ENCODE measurements at regions not wholly inside any gene's neighbourhood (a gene's known extent, or its start where the extent isn't known, plus 50 kb on each side); places are given as distances from the start of the nearest gene placed in this dataset.
"Not testable (repeated sequence)": the region's sequence is repeated elsewhere in the genome, so short reads cannot be mapped to it uniquely, and the experiment has no call there.

GRCh38 chr20:57977569-57977968 is 250.9 kb downstream of the ANKRD60 start:
- no peak for DNase-seq (ENCODE audit: low spot score)

- no peak for DNase-seq (ENCODE audit: low spot score)
These were observed 251.3 kb downstream of the ANKRD60 start for GRCh38 chr20:57977141-57977540.

DNA sequence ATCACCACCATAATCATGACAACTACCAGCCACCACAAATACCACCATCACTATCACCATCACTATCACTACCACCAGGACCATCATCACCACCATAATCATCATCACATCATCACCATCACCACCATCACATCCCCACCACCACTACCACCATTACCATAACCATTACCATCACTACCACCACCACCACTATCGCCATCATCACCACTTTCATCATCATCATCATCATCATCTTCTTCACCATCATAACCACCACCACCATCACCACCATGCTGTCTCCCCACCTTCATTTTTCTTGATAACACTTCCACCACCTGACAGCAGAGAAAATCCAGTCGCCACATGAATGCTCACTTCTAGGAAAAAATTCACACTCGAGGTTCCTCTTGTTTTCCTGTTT is 253.6 kb downstream of the ANKRD60 start:
- no peak for DNase-seq (ENCODE audit: low spot score)

DNA sequence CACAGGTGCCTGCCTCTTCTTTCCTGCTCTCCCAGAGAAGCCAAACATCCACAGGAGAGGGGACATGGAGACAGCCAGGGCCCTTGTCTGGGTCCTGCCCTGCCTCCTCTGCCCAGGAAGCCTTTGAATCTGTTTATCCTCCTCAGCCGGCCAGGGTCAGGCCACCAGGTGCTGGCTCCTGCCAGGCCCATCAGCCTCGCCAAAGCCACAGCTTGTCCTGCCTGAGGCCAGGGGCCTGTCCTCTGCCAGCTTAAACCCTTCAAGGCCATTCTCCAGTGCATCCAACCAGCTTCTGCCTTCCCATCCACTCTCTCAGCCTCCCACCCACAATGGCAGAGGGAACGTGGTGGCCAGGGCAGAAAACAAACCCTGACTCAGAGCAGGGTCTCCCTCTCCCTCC is 254.6 kb downstream of the ANKRD60 start:
- no peak for DNase-seq (ENCODE audit: low spot score)

DNA sequence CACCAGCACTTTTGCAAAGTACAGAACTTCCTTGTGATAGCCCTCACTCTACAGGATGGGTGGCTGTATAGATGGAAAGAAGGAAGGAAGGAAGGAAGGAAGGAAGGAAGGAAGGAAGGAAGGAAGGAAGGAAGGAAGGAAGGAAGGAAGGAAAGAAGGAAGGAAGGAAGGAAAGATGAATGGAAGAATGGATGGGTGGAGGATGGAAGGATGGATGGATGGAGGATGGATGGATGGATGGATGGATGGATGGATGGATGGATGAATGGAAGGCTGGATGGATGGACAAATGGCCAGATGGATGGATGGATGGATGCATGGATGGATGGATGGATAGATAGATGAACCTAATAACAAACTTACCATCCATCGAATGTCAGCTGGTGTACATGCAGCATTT is 256.9 kb downstream of the ANKRD60 start:
- DNase-seq (ENCODE audit: low spot score) = not testable (repeated sequence)

GRCh38 chr20:57970856-57971255 is 257.6 kb downstream of the ANKRD60 start:
- DNase-seq (ENCODE audit: low spot score) = no peak

DNA sequence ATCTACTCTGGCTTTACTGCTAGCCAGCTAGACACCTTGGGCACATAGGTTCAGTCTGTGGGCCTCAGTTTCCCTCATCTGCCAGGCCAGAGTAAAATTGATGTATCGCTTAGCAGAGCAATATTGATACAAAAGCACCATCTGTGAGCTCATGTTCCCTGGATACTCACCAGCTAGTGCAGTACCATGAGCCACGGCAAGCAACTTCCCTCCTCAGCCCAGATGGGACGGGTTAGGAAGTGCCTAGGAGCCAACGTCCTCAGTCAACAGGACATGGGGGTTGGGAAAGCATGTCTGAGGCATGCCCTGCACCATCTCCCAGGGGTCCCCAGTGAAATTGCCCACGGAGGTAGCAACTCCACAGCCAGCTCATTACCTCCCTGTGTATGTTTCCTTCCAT is 258.3 kb downstream of the ANKRD60 start:
- DNase-seq (ENCODE audit: low spot score) = no peak

DNA sequence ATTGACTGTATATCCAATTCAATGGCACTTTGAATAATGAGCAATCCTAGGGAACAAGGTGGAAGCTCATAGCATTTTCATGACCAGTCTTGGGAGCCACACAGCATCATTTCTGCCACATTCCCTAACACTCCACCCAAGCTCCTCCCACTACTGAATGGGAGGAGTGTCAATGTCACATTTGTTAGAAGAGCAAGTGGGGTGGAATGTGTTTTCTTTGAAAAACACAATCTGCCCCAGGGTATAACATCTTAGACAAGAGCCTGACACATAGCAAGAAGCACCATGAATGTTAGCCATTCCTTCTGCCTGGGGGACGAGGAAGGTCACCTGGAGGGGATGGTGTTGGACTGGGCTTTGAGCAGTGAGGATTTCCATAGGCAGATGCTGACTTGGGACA is 258.3 kb upstream of the PMEPA1 start:
- no peak for DNase-seq (ENCODE audit: low spot score)

DNA sequence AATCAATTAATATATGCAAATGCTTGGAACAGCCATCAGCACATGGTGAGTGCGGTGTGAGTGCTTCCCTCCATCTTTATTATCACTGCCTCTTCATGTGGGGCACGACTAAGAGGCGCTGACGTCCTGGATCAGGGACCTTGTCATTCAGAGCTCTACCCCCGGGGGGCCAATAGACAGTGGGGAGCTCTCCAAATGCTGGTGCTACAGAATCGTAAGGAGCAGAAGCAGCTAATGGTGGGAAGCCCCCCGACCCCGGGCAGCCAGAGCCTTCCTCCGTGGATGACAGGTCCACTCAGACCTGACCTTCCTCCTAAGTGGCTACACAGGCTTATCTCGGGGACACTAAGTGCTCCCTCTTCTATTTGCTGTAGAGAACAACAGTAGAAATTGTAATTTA is 257.5 kb upstream of the PMEPA1 start:
- no peak for DNase-seq (ENCODE audit: low spot score)

DNA sequence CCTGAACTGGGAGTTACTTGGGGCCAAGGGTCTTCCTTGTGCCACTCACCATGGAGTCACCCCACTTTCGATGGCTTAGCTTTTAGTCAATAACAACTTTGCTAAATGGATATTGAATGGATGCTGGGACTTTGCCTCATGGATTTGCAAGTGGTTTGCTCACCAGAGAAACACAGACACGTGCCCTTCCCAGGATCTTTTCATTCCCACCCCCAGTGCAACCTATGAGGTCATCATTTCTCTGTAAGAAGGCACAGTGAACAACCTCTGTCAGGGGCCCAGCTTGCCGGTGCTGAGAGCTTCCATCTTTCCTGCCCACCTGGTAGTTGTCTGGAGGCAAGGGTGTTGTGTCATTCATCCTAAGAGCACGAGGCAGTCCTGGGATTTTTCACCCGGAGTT is 256.8 kb upstream of the PMEPA1 start:
- no peak for DNase-seq (ENCODE audit: low spot score)

GRCh38 chr20:57965441-57965840 is 255.6 kb upstream of the PMEPA1 start:
- DNase-seq (ENCODE audit: low spot score) = no peak

DNA sequence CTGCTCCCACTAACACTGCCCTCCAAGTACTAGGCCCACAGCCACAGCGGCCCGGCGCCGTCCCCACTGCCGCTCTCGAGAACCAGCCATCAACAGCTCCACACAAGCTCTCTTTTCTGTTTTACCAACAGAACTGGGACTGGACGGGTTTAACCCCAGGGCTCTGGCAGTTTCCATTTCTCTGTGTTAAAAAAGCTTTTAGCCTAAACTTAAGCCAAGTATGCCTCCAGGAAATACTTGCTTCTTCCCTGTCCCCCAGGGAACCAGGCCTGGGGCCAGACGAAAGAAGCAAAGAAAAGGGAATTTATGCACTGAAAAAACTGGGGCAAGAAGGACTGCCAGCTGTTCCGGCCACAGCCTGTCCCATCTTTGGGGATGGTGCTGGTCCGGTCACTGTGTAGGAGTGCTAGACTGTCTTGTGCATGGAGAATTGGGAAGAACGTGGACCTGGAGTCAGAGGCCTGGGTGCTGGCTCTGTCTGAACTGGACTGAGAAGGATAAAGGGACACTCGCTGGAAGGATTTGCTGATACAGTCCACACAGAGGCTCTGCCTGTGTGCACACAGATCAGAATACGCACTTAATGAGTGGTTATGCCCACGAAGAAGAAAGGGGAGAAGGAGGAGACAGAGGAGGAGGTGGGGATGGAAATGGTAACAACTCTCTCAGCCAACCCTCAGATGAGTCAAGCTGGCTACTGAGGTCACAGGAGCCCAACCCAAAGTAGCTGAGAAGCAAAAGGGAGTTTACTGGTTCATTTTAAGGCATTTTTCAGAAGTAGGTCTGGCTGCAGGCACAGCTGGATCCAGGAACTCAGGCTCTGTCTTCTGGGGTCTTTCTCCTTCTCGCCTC is 254.4 kb upstream of the PMEPA1 start:
- no peak for DNase-seq (ENCODE audit: low spot score)

DNA sequence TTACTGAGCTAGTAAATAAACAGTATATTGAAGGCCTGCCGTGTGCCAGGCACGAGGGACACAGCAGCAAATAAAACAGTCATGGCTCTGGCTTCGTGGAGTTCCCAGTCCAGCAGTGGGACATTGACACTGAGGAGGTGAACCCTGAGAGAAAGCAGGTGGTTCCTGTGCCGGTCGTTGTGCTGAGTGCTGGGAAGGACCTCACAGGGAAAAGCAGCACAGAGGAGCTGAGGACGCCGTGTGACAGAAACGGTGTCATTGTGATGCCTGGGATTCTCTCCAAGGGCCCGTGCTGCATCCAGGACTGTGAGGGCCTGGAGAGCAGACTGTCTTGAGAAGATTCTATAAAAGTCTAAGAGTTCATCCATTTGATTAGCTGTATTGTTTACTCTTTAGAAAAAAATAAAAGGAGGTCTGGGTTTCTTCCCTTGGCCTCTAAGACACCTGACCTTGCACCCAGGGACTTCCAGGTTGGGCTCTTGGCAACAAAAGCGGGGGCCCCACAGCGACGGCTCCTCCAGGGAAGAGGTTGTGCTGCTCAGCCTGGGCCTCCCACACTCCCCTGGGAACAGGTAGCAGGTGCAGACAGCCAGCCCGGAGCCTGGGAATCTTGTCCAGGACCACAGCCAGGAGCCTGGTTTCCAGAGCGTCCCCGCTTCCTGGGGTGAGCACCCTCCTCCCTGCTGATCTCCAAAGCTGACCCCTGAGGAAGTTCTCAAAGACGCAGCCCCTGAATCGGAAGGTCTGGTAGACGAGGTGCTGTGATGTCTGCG is 251.2 kb upstream of the PMEPA1 start:
- DNase-seq (ENCODE audit: low spot score) = no peak

GRCh38 chr20:57959589-57959988 is 249.8 kb upstream of the PMEPA1 start:
- no peak for DNase-seq (ENCODE audit: low spot score)

DNA sequence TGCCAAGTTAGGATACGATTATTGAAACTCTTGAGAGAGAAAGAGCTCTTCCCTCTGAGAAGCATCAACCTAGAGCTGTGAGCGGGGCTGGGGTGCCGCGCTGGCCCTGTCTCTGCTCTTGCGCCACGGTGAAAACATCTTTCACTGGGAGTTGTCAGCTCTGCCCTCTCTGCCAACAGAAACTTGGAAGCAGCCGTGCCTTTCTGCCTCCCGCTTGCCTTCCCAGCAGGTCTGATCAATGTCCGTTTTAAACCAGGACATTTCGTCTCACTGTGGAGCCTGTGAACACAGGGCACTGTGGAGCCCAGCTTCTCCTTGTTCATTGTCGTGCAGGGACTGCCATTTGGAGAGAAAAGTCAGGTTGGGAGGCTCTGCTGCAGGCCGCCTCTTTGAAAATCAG is 249.2 kb upstream of the PMEPA1 start:
- DNase-seq (ENCODE audit: low spot score) = no peak

GRCh38 chr20:57958050-57958420 is 248.2 kb upstream of the PMEPA1 start:
- DNase-seq (ENCODE audit: low spot score) = no peak

DNA sequence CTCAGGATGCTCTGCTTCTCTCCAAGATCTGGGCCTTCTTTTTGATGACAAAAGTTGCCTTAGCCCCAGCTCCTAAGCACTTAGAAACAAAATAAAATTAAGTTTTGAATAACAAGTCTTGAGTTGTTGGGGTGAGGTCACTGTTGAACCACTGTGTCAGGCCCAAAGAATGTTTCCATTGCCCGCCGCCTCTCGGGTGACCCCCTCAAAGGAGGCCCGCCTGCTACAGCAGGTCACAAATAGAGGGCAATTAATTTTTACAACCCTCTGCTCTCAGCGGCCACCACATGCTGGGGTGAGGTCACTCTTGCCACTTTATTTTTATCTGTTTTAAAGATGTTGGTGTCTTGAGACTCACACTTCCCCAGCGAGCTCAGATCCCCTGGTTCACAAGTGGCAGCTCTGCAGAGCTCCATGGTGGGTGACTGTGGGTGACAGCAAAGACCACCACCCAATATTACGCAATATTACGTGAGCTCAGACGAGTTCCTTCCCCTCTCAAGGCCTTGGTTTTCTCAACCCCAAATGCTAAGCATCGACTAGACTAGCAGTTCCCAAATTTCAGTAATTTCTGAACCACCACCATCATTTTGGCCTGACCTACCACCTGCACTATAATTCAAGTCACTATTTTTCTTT is 247.7 kb upstream of the PMEPA1 start:
- DNase-seq (ENCODE audit: low spot score) = no peak

GRCh38 chr20:57953638-57954037 is 243.8 kb upstream of the PMEPA1 start:
- DNase-seq (ENCODE audit: low spot score) = no peak

DNA sequence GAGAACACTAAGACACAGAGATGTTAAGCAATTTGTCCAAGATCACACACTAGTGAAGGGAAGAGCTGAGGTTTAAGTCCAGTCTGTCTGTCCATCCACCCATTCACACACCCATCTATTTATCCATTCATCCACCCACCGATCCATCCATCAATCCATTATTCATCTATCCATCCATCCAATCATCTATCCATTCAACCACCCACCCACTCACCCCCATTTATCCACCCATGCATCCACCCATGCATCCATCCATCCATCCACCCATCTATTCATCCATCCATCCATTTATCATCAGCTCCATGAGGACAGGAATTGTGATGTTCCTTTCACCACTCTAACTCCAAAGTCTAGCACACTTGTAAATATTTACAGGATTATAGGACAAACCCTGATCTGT is 242.3 kb upstream of the PMEPA1 start:
- DNase-seq (ENCODE audit: low spot score) = no peak

- no peak for DNase-seq (ENCODE audit: low spot score)
These were observed 241.7 kb upstream of the PMEPA1 start for GRCh38 chr20:57951549-57951948.

DNA sequence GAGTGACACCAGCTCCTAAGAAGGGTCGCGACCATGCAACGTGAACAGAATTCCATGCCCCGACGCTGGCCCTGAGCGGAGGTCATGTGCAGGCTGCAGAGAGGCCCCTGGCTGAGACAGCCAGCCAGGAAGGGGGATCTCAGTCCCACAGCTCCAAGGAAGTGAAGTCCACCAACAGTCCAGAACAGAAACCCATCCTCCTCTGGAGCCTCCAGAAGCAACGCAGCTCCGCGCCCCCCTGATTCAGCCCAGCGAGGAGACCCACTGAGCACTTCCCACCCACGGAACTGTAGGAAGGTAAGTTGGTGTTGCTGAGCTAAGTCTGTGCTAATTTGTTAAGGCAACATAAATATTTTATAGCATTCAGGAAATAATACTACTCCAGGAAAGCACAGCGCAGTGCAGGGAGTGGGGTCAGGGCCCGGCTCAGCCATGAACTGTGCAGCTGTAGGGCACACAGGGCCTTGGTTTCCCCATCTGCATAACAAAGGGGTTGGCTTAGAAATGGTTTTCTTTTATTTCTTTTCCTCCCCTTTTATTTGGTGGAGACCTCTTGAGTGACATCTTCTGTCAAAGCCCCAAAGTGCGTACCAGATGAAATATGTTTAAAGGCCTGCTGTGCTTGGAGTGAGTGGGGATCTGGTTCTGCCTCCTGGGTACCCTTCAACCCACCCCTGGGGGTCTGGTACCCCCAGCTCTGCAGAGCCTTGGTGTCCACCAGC is 241.1 kb upstream of the PMEPA1 start:
- DNase-seq (ENCODE audit: low spot score) = no peak

All from H4 (cell line).